ENCODE measurements at regions not wholly inside any gene's neighbourhood (a gene's known extent, or its start where the extent isn't known, plus 50 kb on each side); places are given as distances from the start of the nearest gene placed in this dataset.
A peak's percentile ranks its signal among the peaks of the same experiment; 100 is the strongest.

DNA sequence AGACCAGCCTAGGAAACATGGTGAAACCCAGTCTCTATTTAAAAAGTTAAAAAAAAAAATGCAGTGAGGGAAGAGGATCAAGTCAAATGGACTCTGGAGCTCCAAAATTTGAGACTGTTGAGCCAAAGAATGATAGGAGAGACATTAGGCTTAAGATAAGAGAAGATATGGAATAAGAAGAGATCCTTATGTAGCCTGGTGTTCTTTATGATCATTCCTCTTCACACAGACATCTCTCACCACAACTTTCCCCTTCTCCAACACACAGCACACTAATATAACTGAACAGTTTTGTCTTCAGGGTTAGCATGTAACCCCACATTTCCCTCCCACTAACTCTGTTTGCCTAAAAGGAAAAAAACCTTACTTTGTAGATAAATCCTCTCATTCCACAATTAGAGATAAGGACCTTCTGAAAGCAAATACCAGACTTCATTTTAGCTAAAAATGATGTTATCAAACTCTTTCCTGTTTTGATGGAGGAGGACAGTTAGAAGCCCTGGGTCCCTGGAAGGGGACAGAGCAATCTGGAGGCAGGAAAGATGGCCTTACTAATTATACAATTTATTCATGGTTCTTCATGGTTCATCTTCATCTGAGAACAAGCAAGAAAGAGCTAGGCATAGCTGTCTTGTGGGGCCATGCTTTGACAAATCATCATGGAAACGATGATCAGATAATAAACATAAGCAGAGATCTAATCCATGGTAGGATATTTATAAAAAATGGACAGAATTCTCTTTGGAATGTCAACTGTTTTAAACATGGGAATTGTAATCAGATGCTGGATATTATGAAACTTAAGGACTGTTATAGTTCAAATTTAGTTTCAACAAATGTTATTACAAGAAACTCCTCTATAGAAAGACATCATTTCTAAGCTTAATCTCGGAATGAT, 96.7 kb upstream of the S1PR1 start:
- TF ChIP-seq, protein P1, sequence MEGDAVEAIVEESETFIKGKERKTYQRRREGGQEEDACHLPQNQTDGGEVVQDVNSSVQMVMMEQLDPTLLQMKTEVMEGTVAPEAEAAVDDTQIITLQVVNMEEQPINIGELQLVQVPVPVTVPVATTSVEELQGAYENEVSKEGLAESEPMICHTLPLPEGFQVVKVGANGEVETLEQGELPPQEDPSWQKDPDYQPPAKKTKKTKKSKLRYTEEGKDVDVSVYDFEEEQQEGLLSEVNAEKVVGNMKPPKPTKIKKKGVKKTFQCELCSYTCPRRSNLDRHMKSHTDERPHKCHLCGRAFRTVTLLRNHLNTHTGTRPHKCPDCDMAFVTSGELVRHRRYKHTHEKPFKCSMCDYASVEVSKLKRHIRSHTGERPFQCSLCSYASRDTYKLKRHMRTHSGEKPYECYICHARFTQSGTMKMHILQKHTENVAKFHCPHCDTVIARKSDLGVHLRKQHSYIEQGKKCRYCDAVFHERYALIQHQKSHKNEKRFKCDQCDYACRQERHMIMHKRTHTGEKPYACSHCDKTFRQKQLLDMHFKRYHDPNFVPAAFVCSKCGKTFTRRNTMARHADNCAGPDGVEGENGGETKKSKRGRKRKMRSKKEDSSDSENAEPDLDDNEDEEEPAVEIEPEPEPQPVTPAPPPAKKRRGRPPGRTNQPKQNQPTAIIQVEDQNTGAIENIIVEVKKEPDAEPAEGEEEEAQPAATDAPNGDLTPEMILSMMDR (IDR thresholded peaks at IDR 0.05; ENCODE audit: insufficient read depth, low read length) = no peak
- no peak for DNase-seq (ENCODE audit: low read depth)

DNA sequence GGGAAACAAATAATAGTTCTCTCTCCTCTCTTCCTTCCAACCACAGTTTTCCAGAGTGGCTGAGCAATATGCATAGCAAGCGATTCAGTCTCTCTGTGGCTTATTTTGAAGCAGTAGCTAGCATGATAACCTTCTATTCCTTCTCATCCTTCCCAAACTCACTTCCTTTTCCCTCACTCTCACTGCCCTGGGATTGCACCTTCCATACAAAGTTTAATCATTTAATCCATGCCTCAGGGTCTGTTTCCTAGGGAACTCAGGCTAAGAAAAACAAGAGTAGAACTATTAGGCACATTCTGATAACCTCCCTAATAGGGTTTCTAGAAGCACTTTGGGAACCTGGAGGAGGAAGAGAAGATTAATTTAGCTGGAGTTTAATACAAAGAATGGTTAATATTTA, 97.7 kb upstream of the S1PR1 start:
- DNase-seq (ENCODE audit: low read depth) = no peak
- H3K4me3 ChIP-seq (ENCODE audit: low read depth, low read length) = no peak overlapping the region
- TF ChIP-seq, protein P1 (IDR thresholded peaks at IDR 0.05; ENCODE audit: insufficient read depth, low read length) = no peak

More for the DNA sequence above, 96.7 kb upstream of the S1PR1 start:
- H3K4me3 ChIP-seq (ENCODE audit: low read depth, low read length) = no peak overlapping the region

DNA sequence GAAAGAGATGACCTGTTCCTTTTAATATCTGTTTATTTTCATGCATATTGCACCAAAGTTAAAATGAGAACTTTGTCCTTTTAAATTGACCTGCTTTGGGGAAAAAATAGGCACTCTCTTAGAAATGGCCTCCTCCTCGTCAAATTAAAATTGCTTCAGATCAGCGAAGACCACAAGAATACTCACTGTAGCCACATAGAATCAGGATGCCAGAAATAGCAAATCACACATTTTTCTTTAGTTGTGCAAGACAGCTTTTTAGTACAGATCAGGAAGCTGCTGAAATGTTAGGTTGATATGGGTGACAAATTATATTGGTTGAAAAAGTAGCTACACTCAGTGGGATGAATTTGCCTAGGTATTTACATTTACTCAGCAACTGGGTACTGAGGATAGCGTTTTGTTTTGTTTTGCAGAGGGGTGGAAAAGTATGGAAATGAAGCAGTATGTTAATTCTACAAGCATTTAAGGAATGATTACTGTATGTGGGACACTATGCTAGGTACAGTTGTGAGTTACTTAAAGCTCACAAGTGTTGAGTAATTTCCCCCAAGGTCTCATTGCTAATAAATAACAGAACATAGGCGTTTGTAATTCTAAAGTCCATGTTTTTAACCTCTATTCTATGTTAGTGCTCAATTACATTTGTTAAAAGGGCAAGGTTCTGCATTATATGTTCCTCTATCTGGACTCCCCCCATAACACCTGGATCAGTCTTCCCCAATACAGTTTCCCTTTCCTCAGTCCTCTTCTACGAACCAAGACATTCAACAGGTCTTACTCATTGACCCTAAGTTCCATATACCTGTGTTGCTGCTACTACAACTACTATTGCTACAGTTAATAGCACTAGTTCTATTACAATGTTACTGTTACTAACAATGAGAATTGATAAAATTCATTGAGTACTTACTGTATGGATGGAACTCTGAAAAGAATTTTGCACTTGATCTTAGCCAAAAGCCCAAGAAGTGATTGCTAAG, 99.4 kb upstream of the S1PR1 start:
- no peak overlapping the region for H3K4me3 ChIP-seq (ENCODE audit: low read depth, low read length)
- peak; percentile 74 for DNase-seq (ENCODE audit: low read depth)
- TF ChIP-seq, protein P1 (IDR thresholded peaks at IDR 0.05; ENCODE audit: insufficient read depth, low read length) = no peak

DNA sequence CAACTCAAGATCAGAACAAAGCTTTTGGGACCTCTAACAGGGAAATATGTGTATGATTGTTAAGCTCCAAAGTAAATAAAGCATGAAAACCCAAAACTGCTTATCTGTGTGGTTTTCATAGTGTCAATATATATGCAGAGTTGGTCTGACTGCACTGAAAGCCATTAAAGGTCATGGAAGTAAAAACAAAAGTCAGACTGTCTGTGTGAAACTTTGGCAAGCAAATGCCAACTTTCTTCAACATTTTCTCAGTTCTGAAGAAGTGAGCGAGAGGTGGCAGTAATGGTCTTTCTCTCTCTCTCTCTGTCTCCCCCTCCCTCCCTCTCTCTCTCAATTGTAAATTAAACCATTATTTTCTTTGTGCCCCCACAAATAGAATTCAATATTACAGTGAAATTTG, 100.1 kb upstream of the S1PR1 start:
- DNase-seq (ENCODE audit: low read depth) = peak; percentile 47
- no peak overlapping the region for H3K4me3 ChIP-seq (ENCODE audit: low read depth, low read length)
- TF ChIP-seq, protein P1 (IDR thresholded peaks at IDR 0.05; ENCODE audit: insufficient read depth, low read length) = peak; percentile 33

DNA sequence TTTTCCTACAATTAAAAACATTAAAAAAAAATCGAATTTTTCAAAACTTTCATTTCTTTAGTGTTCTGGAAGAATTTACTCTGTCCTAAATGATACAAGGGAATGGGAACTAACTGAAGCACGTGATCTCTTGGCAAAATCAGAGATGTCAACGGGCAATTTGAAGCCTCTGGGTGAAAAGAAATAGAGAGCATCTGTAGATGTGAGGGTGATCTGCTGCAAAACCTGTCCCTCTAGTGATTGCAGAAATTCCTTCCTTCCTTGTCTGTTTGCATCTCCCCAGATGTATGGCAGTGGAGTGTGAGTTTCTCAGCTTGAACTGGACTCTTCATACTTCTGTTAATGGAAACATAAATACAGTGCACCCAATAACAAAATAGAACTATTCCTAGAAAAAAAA, 100.5 kb upstream of the S1PR1 start:
- H3K4me3 ChIP-seq (ENCODE audit: low read depth, low read length) = no peak overlapping the region
- TF ChIP-seq, protein P1 (IDR thresholded peaks at IDR 0.05; ENCODE audit: insufficient read depth, low read length) = no peak
- DNase-seq (ENCODE audit: low read depth) = peak; percentile 4

DNA sequence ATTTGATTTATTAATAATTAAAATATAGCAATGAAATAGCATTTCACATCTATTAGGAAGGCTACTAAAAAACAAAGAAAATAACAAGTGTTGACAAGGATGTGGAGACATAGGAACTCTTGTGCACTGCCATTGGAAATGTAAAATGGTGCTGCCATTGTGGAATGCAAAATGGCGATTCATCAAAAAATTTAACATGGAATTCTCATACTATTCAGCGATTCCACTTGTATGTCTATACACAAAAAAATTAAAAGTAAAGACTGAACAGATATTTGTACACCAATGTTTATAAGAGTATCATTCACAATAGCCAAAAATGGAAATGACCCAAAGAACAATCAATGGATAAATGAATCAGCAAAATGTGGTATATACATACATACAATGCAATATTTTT, 101.3 kb upstream of the S1PR1 start:
- TF ChIP-seq, protein P1 (IDR thresholded peaks at IDR 0.05; ENCODE audit: insufficient read depth, low read length) = no peak
- DNase-seq (ENCODE audit: low read depth) = no peak
- no peak overlapping the region for H3K4me3 ChIP-seq (ENCODE audit: low read depth, low read length)
